Smooth muscle cell (in vitro differentiated cells): ENCODE measurements at regions not wholly inside any gene's neighbourhood (a gene's known extent, or its start where the extent isn't known, plus 50 kb on each side); places are given as distances from the start of the nearest gene placed in this dataset.

Source experiments
- DNase-seq: peaks from one replicate; lab custom pipeline; 2025; ENCODE audit not compliant: unreplicated experiment; lab: John Stamatoyannopoulos, UW
- H2AFZ ChIP-seq: fragments of 200-600 bp; sonication (generic); 2 replicates; pipeline ENCODE4 v1.6.0; 2016; ENCODE audit warnings: antibody characterized with exemption, low read depth, mild to moderate bottlenecking
- H3F3A ChIP-seq: fragments of 200-600 bp; sonication (generic); 2 replicates; pipeline ENCODE4 v1.6.0; 2017; ENCODE audit warnings: antibody characterized with exemption, low read depth
- H3K27ac ChIP-seq: fragments of 200-600 bp; sonication (generic); 2 replicates; pipeline ENCODE4 v1.5.1; 2016; ENCODE audit warnings: low read depth, mild to moderate bottlenecking
- H3K27me3 ChIP-seq: fragments of 200-600 bp; sonication (generic); 2 replicates; pipeline ENCODE4 v1.6.1; 2016; ENCODE audit warnings: low read depth, mild to moderate bottlenecking
- H3K36me3 ChIP-seq: fragments of 200-600 bp; sonication (generic); 2 replicates; pipeline ENCODE4 v1.5.1; 2016; ENCODE audit warnings: low read depth
- H3K4me1 ChIP-seq: fragments of 200-600 bp; sonication (generic); 2 replicates; pipeline ENCODE4 v1.5.1; 2016; ENCODE audit warnings: low read depth
- H3K4me2 ChIP-seq: fragments of 200-600 bp; sonication (generic); 2 replicates; pipeline ENCODE4 v1.6.0; 2016; ENCODE audit warnings: mild to moderate bottlenecking
- H3K4me3 ChIP-seq: fragments of 200-600 bp; sonication (generic); 2 replicates; pipeline ENCODE4 v1.5.1; 2016; ENCODE audit warnings: mild to moderate bottlenecking
- H3K79me2 ChIP-seq: fragments of 200-600 bp; sonication (generic); 2 replicates; pipeline ENCODE4 v1.6.0; 2016; ENCODE audit warnings: low read depth, mild to moderate bottlenecking
- H3K9ac ChIP-seq: fragments of 200-600 bp; sonication (generic); 2 replicates; pipeline ENCODE4 v1.6.0; 2016; ENCODE audit warnings: low read depth
- H3K9me3 ChIP-seq: fragments of 200-600 bp; sonication (generic); replicated peaks from 2 replicates; pipeline ENCODE4 v1.5.1; 2016; ENCODE audit warnings: low read depth
- H4K20me1 ChIP-seq: fragments of 200-600 bp; sonication (generic); 2 replicates; pipeline ENCODE4 v1.6.0; 2016; ENCODE audit warnings: low read depth
- WGBS: methylation state at CpG from one replicate; pipeline ENCODE4 v1.1.7; 2016; ENCODE audit warnings: low lambda C conversion rate; 5-methylcytosine and 5-hydroxymethylcytosine counted together
- TF ChIP-seq, protein P1 (sequence below): fragments of 200-600 bp; sonication (generic); IDR thresholded peaks from 2 replicates; pipeline ENCODE4 v1.5.1; 2017; ENCODE audit warnings: borderline replicate concordance, mild to moderate bottlenecking, antibody characterized with exemption; ENCODE audit not compliant: insufficient read depth, poor library complexity, severe bottlenecking

DNA sequence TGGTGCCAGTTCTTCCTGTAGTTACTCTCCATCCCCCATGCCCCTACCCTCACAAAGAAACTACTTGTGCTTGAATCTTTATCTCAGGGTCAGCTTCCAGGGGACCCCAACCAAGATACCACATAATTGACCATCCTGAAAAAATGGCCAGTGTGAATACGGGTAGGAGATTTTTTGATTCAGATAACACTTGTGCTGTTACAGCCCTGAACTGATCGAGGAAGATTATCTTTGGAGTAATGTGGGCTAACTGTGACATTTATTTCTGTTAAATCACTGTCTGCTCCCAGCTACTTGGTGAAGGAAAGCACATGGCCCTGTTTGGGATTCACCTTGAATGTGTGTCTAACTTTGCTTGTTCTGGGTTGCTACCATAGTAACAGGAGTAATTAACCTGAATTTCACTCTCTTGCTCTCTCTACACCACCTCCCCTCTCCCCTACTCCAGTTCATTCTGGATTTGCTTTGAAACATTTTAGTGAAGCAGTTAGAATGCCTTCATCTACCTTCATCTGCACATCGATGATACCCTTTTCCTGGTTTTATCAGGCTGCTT, 219.6 kb upstream of the CHD6 start:
- H3K79me2 ChIP-seq, result no peaks in the 10 kb centered on the region
- H3K27me3 ChIP-seq, result peaks cover 6% of the 10 kb centered on the region
- H3K9me3 ChIP-seq, result no peaks in the 10 kb centered on the region
- no peaks in the 10 kb centered on the region for H3K36me3 ChIP-seq
- 87% methylated on average over 3 of the region's 3 CpGs for whole genome bisulfite sequencing
- no peaks in the 10 kb centered on the region for H4K20me1 ChIP-seq
- H3F3A ChIP-seq, result no peaks in the 10 kb centered on the region
- DNase-seq, result no peak
- H3K4me1 ChIP-seq, result no peaks in the 10 kb centered on the region
- TF ChIP-seq, protein P1, sequence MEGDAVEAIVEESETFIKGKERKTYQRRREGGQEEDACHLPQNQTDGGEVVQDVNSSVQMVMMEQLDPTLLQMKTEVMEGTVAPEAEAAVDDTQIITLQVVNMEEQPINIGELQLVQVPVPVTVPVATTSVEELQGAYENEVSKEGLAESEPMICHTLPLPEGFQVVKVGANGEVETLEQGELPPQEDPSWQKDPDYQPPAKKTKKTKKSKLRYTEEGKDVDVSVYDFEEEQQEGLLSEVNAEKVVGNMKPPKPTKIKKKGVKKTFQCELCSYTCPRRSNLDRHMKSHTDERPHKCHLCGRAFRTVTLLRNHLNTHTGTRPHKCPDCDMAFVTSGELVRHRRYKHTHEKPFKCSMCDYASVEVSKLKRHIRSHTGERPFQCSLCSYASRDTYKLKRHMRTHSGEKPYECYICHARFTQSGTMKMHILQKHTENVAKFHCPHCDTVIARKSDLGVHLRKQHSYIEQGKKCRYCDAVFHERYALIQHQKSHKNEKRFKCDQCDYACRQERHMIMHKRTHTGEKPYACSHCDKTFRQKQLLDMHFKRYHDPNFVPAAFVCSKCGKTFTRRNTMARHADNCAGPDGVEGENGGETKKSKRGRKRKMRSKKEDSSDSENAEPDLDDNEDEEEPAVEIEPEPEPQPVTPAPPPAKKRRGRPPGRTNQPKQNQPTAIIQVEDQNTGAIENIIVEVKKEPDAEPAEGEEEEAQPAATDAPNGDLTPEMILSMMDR, result no peak
- H2AFZ ChIP-seq, result no peak overlapping the region
- no peak overlapping the region for H3K4me2 ChIP-seq
- H3K27ac ChIP-seq, result no peak overlapping the region
- H3K9ac ChIP-seq, result no peak overlapping the region
- H3K4me3 ChIP-seq, result no peak overlapping the region

DNA sequence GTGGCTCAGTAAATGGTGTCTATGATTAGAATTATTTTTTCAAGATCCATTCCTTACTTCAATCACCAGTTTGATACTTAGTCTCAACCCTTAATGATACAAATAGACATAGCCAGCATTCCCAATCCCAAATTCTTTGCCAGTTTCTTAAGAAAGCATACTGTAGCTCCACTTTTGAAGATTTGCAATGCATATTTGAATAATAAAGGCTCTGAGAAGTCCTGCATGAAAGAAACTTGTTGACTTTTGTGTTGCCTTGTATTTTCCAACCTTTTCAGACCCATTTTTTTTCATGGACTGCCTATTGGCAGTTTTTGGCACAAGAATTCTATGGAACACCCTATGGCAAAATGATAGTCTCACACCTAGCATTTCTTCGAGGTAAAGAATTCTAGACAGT, 215.6 kb upstream of the CHD6 start:
- Histone ChIP-seq H3K4me3 (no peak overlapping the region), H3K79me2 (no peaks in the 10 kb centered on the region), H3F3A (no peaks in the 10 kb centered on the region), H3K36me3 (no peaks in the 10 kb centered on the region), H3K9ac (no peak overlapping the region), H3K4me2 (no peak overlapping the region), H2AFZ (no peak overlapping the region), H4K20me1 (no peaks in the 10 kb centered on the region), H3K27me3 (peaks cover 13% of the 10 kb centered on the region), H3K9me3 (no peaks in the 10 kb centered on the region), H3K27ac (no peak overlapping the region), H3K4me1 (no peaks in the 10 kb centered on the region)
- no peak for DNase-seq
- WGBS, result 86% methylated on average over 1 of the region's 1 CpG
- TF ChIP-seq, protein P1, result no peak

DNA sequence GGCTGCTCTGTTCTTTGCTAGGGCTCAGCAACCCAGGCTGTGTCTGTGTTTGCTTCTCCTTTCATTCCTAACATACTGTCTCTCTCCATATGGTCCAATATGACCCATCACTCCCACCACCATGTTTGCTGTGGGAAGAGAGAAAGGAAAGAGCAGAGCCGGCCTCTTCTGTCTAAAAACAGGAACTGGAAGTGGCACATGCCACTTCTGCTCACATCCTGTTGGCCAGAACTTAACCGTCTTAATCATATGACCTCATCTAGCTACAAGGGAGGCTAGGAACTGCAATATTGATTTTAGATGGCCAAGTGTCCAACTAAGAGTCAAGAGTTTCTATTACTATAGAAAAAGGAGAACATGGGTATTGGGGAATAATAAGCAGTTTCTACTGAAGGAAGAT, 212.5 kb upstream of the CHD6 start:
- H3K79me2 ChIP-seq, result no peaks in the 10 kb centered on the region
- TF ChIP-seq, protein P1, result no peak
- no peak overlapping the region for H2AFZ ChIP-seq
- no peak overlapping the region for H3K4me3 ChIP-seq
- peaks cover 27% of the 10 kb centered on the region for H3K27me3 ChIP-seq
- H3K4me2 ChIP-seq, result no peak overlapping the region
- H3K9ac ChIP-seq, result no peak overlapping the region
- no peaks in the 10 kb centered on the region for H3K9me3 ChIP-seq
- no peaks in the 10 kb centered on the region for H3K4me1 ChIP-seq
- H4K20me1 ChIP-seq, result no peaks in the 10 kb centered on the region
- DNase-seq, result no peak
- H3F3A ChIP-seq, result no peaks in the 10 kb centered on the region
- WGBS, result 92% methylated on average over 2 of the region's 2 CpGs
- H3K36me3 ChIP-seq, result no peaks in the 10 kb centered on the region
- no peak overlapping the region for H3K27ac ChIP-seq

DNA sequence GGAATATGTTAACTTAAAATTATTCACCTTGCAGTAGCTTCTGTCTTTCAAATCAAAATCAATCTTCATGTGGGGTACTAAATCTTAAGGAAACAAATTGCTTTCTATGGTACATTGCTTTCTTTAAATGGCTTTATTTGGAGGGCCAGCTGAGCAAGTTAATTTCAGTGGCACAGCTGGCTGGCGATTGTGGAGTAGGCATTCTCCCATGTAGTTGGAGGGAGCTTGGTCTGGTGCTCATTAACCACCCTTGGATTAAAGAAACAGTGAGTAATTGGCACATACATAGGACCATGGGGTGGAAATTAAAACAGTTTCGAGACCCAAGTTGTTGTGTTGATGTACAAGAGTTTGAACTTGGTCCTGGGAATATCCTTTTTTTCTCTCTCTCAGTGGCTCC, 201.3 kb upstream of the CHD6 start:
- 76% methylated on average over 2 of the region's 2 CpGs for WGBS
- Histone ChIP-seq H3K9ac (no peak overlapping the region), H3K27ac (no peak overlapping the region), H2AFZ (no peak overlapping the region), H3K36me3 (no peaks in the 10 kb centered on the region), H3K27me3 (peaks cover 5% of the 10 kb centered on the region), H3K79me2 (no peaks in the 10 kb centered on the region), H3F3A (no peaks in the 10 kb centered on the region), H4K20me1 (no peaks in the 10 kb centered on the region), H3K9me3 (no peaks in the 10 kb centered on the region), H3K4me1 (no peaks in the 10 kb centered on the region), H3K4me3 (no peak overlapping the region), H3K4me2 (no peak overlapping the region)
- DNase-seq, result no peak
- TF ChIP-seq, protein P1, result no peak
